SHP77 (cell line): ENCODE measurements at regions not wholly inside any gene's neighbourhood (a gene's known extent, or its start where the extent isn't known, plus 50 kb on each side); places are given as distances from the start of the nearest gene placed in this dataset.
"Not testable (repeated sequence)": the region's sequence is repeated elsewhere in the genome, so short reads cannot be mapped to it uniquely, and the experiment has no call there.

Experiments
- DNase-seq, 2 experiments: peaks; one replicate each; lab custom pipeline; 2025; lab: John Stamatoyannopoulos, UW

- DNase-seq = no peak
Measured at GRCh38 chr11:115630214-115630613, 126.0 kb upstream of the CADM1 start.

- DNase-seq = no peak
Measured at GRCh38 chr11:115629456-115630015, 125.3 kb upstream of the CADM1 start.

GRCh38 chr11:115627666-115628460 lies 123.6 kb upstream of the CADM1 start:
- no peak for DNase-seq

GRCh38 chr11:115627071-115627470 lies 122.9 kb upstream of the CADM1 start:
- no peak for DNase-seq

GRCh38 chr11:115626414-115626813 lies 122.2 kb upstream of the CADM1 start:
- DNase-seq = no peak

GRCh38 chr11:115625502-115625901 lies 121.3 kb upstream of the CADM1 start:
- DNase-seq = peak in 1 of 2 experiments; percentile 19

- no peak for DNase-seq
Measured at GRCh38 chr11:115624065-115624464, 119.8 kb upstream of the CADM1 start.

GRCh38 chr11:115623021-115623451 lies 118.8 kb upstream of the CADM1 start:
- peak; percentile 67 to 86 for DNase-seq

GRCh38 chr11:115618428-115618827 lies 114.2 kb upstream of the CADM1 start:
- DNase-seq = no peak

GRCh38 chr11:115617767-115618166 lies 113.6 kb upstream of the CADM1 start:
- DNase-seq = no peak

GRCh38 chr11:115616971-115617370 lies 112.8 kb upstream of the CADM1 start:
- no peak for DNase-seq

- peak in 1 of 2 experiments; percentile 32 for DNase-seq
Measured at GRCh38 chr11:115613986-115614632, 109.9 kb upstream of the CADM1 start.

- DNase-seq = no peak
Measured at GRCh38 chr11:115613004-115613403, 108.8 kb upstream of the CADM1 start.

GRCh38 chr11:115612046-115612730 lies 108.0 kb upstream of the CADM1 start:
- DNase-seq = no peak

GRCh38 chr11:115611343-115611742 lies 107.1 kb upstream of the CADM1 start:
- no peak for DNase-seq

- DNase-seq = no peak
Measured at GRCh38 chr11:115610908-115611307, 106.7 kb upstream of the CADM1 start.

GRCh38 chr11:115610234-115610633 lies 106.0 kb upstream of the CADM1 start:
- DNase-seq = not testable (repeated sequence)

- no peak for DNase-seq
Measured at GRCh38 chr11:115608976-115609375, 104.8 kb upstream of the CADM1 start.

- no peak for DNase-seq
Measured at GRCh38 chr11:115607621-115608221, 103.5 kb upstream of the CADM1 start.

GRCh38 chr11:115606498-115607220 lies 102.4 kb upstream of the CADM1 start:
- peak; percentile 14 to 15 for DNase-seq

- DNase-seq = no peak
Measured at GRCh38 chr11:115605871-115606497, 101.8 kb upstream of the CADM1 start.
